Tibial artery (tissue), 4 donors: ENCODE measurements at regions not wholly inside any gene's neighbourhood (a gene's known extent, or its start where the extent isn't known, plus 50 kb on each side); places are given as distances from the start of the nearest gene placed in this dataset.
A peak's percentile ranks its signal among the peaks of the same experiment; 100 is the strongest.

Experiments
- DNase-seq, 2 donors: peaks; one replicate each; pipeline ENCODE4 v3.0.0-alpha.2; 2019
- H3K27ac ChIP-seq, 2 donors: fragments of 200-600 bp; sonication (generic) in 1 of 2; 1 replicate in 1 of 2; 2 replicates in 1 of 2; pipeline ENCODE4 v1.5.1; 2018 to 2019; ENCODE audit warnings: mild to moderate bottlenecking in 1 of 2
- H3K27me3 ChIP-seq, 2 donors: fragments of 200-600 bp; sonication (generic) in 1 of 2; one replicate each; pipeline versions ENCODE4 v1.5.1 to v1.6.0; 2016 to 2019
- H3K36me3 ChIP-seq, 3 donors: fragments of 200-600 bp; sonication (generic) in 2 of 3; one replicate each; pipeline ENCODE4 v1.5.1; 2016 to 2019; ENCODE audit warnings: mild to moderate bottlenecking in 2 of 3
- H3K4me1 ChIP-seq, 4 donors: fragments of 200-600 bp; sonication (generic) in 2 of 4; 1 replicate in 3 of 4; 2 replicates in 1 of 4; pipeline ENCODE4 v1.5.1; 2016 to 2019
- H3K4me3 ChIP-seq, 2 donors: fragments of 200-600 bp; sonication (generic) in 1 of 2; 1 replicate in 1 of 2; 2 replicates in 1 of 2; pipeline ENCODE4 v1.5.1; 2018 to 2019; ENCODE audit warnings: mild to moderate bottlenecking in 2 of 2
- H3K9me3 ChIP-seq, 3 donors: fragments of 200-600 bp; sonication (generic) in 1 of 3; one replicate each; pipeline ENCODE4 v1.5.1; 2016 to 2019
- intact Hi-C: fragments of 100-400 bp; cut with DNase I; formaldehyde crosslinking; loops from one replicate; pipeline ENCODE4 v1.15.0; 2023; ENCODE audit warnings: low total_unique reads
- TF ChIP-seq, protein P1 (sequence below), 2 experiments: fragments of 200-600 bp in 1 of 2; fragments of 450-650 bp in 1 of 2; IDR thresholded peaks; one replicate each; pipeline ENCODE4 v1.5.1; 2017 to 2019; ENCODE audit warnings: antibody characterized with exemption in 2 of 2, mild to moderate bottlenecking in 1 of 2, moderate library complexity in 1 of 2

DNA sequence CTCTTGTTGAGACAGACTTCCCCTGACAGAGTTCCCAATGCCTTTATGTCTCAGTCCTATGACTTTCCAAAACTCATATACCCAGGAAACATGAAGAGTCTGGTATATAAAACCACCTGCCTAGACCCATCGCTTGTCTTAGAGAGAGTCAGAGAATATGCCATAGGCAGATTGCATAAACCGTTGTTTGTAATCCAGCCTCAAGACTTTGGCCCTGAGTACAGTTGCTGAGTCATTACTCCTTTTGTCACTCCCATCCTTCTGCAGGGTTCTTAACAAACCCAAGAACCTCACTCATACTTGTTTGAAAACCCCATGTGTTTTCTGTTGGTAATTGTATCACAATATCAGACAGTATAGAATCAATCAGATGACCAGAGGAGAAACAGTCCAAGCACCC, 616.3 kb downstream of the SLCO4C1 start:
- Histone ChIP-seq H3K4me1 (peaks cover 0 to 6% (median 2%) of the 10 kb centered on the region in 4 donors), H3K9me3 (no peaks in the 10 kb centered on the region), H3K27me3 (no peaks in the 10 kb centered on the region), H3K4me3 (no peak overlapping the region), H3K27ac (no peak overlapping the region), H3K36me3 (no peaks in the 10 kb centered on the region)
- intact Hi-C loops: no loop called here
- no peak for DNase-seq
- TF ChIP-seq, protein P1, sequence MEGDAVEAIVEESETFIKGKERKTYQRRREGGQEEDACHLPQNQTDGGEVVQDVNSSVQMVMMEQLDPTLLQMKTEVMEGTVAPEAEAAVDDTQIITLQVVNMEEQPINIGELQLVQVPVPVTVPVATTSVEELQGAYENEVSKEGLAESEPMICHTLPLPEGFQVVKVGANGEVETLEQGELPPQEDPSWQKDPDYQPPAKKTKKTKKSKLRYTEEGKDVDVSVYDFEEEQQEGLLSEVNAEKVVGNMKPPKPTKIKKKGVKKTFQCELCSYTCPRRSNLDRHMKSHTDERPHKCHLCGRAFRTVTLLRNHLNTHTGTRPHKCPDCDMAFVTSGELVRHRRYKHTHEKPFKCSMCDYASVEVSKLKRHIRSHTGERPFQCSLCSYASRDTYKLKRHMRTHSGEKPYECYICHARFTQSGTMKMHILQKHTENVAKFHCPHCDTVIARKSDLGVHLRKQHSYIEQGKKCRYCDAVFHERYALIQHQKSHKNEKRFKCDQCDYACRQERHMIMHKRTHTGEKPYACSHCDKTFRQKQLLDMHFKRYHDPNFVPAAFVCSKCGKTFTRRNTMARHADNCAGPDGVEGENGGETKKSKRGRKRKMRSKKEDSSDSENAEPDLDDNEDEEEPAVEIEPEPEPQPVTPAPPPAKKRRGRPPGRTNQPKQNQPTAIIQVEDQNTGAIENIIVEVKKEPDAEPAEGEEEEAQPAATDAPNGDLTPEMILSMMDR (IDR thresholded peaks at IDR 0.05): no peak

DNA sequence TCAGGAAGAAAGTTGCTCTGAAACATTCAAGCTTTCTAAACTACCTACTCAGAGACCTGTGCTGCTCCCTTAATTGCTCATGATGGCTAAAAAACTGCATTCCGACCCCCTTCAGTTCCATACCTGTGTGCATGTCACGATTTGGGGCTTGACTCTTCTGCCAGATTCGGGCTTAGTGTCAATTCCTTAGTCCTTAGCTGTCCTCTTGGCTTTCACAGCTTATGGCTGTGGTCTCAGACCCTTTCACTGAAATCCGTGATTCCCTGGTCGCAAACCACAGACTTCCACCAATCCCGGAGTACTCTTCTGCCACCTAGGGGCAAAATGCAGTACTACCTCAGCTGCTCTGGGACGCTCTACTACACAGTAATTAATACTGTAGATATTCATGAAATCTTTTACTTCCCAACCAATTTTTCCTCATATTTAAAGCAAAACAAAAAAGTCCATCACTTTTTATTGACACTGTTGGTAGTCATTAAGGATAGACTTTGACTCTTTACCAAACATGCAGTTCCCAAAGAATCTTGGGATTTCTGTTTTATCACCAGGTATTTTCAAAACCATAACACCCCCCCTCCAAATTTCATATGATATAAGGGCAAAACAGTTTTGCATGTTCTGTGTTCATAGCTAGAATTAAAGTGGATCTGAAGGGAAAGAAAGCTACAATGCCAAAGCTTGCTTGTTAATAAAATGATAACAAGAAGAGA, 617.4 kb downstream of the SLCO4C1 start:
- no peaks in the 10 kb centered on the region for H3K27me3 ChIP-seq
- no peak overlapping the region for H3K4me3 ChIP-seq
- peak in 1 of 2 donors; percentile 57 for DNase-seq
- H3K4me1 ChIP-seq: peaks cover 0 to 6% (median 2%) of the 10 kb centered on the region in 4 donors
- intact Hi-C loops: no loop called here
- no peak overlapping the region for H3K27ac ChIP-seq
- H3K36me3 ChIP-seq: no peaks in the 10 kb centered on the region
- no peaks in the 10 kb centered on the region for H3K9me3 ChIP-seq
- TF ChIP-seq, protein P1 (IDR thresholded peaks at IDR 0.05): peak; percentile 68 to 91

DNA sequence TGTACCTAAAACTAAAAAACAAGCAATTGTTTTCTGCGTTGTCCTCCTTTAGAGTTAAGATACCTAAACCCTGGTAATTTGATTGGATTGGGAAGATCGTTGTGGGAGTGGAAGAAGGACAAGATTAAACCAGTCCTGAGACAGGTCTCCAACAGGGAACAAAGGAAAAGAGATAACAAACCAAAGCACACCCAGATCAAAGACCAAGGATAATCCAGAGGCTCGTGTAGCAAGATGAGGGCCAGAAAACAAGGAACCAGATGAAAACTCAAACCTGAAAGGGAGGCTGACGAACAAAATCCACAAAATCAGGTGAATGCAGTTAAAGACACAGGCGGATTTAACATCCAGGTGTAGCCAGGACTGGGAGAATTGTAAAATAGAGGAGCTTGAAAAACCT, 618.1 kb downstream of the SLCO4C1 start:
- TF ChIP-seq, protein P1 (IDR thresholded peaks at IDR 0.05): no peak
- no peak overlapping the region for H3K4me3 ChIP-seq
- DNase-seq: no peak
- no peaks in the 10 kb centered on the region for H3K36me3 ChIP-seq
- H3K9me3 ChIP-seq: no peaks in the 10 kb centered on the region
- intact Hi-C loops: no loop called here
- H3K27ac ChIP-seq: no peak overlapping the region
- H3K4me1 ChIP-seq: peaks cover 0 to 6% (median 2%) of the 10 kb centered on the region in 4 donors
- H3K27me3 ChIP-seq: no peaks in the 10 kb centered on the region

DNA sequence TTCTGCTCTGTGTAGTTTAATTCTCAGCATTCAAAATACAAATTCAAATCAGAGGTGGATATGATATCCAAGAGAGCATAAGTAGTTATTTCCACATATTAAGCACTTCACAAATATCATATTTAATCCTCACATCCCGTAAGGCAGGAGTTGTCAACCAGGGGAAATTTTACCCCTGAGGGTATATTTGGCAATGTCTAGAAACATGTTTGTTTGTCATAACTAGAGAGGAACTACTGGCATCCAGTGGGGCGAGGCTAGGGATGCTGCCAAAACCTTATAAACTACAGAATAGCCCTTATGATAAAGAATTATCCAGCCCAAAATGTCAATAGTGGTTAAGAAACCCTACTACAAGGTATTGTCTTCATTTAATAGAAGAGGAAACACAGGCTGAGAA, 619.4 kb downstream of the SLCO4C1 start:
- no peaks in the 10 kb centered on the region for H3K9me3 ChIP-seq
- no peak for DNase-seq
- TF ChIP-seq, protein P1 (IDR thresholded peaks at IDR 0.05): no peak
- no peaks in the 10 kb centered on the region for H3K36me3 ChIP-seq
- H3K27me3 ChIP-seq: no peaks in the 10 kb centered on the region
- H3K4me1 ChIP-seq: peaks cover 0 to 6% (median 2%) of the 10 kb centered on the region in 4 donors
- no peak overlapping the region for H3K27ac ChIP-seq
- H3K4me3 ChIP-seq: no peak overlapping the region
- intact Hi-C loops: no loop called here

DNA sequence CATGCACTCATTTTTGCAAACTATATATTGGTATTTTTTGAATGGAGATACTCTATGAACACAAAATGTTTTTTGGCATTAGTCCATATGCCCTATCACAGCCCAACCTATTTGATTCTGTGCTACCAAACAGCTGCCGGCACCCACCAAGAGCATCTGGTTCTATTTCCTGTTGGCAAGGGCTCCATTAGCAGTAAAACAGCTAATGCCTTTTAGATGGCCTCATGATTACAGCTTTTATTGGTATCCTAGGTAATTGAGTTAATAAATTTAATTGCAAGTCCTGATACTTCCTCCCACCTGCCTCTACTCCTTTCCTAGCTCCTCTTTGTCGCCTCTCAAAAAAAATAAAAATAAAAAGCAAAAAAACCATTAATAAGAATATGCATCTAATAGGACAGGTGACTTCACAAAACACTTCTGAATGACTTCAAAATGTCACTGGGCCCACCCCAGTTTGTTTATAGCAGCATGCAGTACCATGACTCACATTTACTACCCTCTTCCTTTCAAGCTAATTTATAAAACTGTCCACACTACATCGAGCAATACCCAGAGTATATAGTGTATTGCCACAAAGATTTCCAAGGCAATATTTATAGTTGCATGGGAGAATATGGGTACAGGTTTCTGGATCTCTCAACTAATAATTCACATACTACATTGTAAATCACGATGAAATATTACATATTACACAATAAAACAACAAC, 620.4 kb downstream of the SLCO4C1 start:
- Histone ChIP-seq H3K4me1 (peaks cover 0 to 6% (median 2%) of the 10 kb centered on the region in 4 donors), H3K27ac (no peak overlapping the region), H3K4me3 (no peak overlapping the region), H3K36me3 (no peaks in the 10 kb centered on the region), H3K9me3 (no peaks in the 10 kb centered on the region), H3K27me3 (no peaks in the 10 kb centered on the region)
- intact Hi-C loops: no loop called here
- TF ChIP-seq, protein P1 (IDR thresholded peaks at IDR 0.05): no peak
- no peak for DNase-seq
